SK-MEL-5 (cell line): ENCODE measurements at regions not wholly inside any gene's neighbourhood (a gene's known extent, or its start where the extent isn't known, plus 50 kb on each side); places are given as distances from the start of the nearest gene placed in this dataset.

Source experiments
- DNase-seq: peaks from one replicate; pipeline ENCODE4 v3.0.0-alpha.2; 2016; ENCODE audit warnings: low read depth, low spot score
- in situ Hi-C: cut with HindIII; loops from 2 replicates; pipeline ENCODE4 v1.10.0; 2016; ENCODE audit warnings: low sequenced_read_pairs, high pct_unique_total_duplicates, low pct_unique_long_range_greater_than_20kb

GRCh38 chr13:105153611-105154010, 1381.9 kb downstream of the EFNB2 start:
- in situ Hi-C loops: no loop called here

GRCh38 chr13:105151639-105152038, 1383.8 kb downstream of the EFNB2 start:
- in situ Hi-C loops: no loop called here
- DNase-seq: no peak

More at GRCh38 chr13:105153611-105154010, 1381.9 kb downstream of the EFNB2 start:
- DNase-seq: no peak

GRCh38 chr13:105147461-105147860, 1388.0 kb downstream of the EFNB2 start:
- in situ Hi-C loops: no loop called here
- no peak for DNase-seq

- in situ Hi-C loops: no loop called here
- no peak for DNase-seq
Observed at GRCh38 chr13:105144936-105145335, 1390.5 kb downstream of the EFNB2 start.

- DNase-seq: peak; percentile 39
- in situ Hi-C loops: no loop called here
Observed at GRCh38 chr13:105144020-105144419, 1391.4 kb downstream of the EFNB2 start.

GRCh38 chr13:105142556-105142955, 1392.9 kb downstream of the EFNB2 start:
- in situ Hi-C loops: no loop called here
- DNase-seq: no peak

- DNase-seq: peak; percentile 80
- in situ Hi-C loops: no loop called here
Observed at GRCh38 chr13:105139380-105140285, 1395.8 kb downstream of the EFNB2 start.

- no peak for DNase-seq
- in situ Hi-C loops: no loop called here
Observed at GRCh38 chr13:105139048-105139379, 1396.4 kb downstream of the EFNB2 start.

GRCh38 chr13:105135852-105136615, 1399.4 kb downstream of the EFNB2 start:
- no peak for DNase-seq
- in situ Hi-C loops: no loop called here

GRCh38 chr13:105127732-105128131, 1407.7 kb downstream of the EFNB2 start:
- DNase-seq: no peak
- in situ Hi-C loops: no loop called here

- in situ Hi-C loops: no loop called here
- no peak for DNase-seq
Observed at GRCh38 chr13:105121221-105121620, 1414.2 kb downstream of the EFNB2 start.

- in situ Hi-C loops: no loop called here
- DNase-seq: no peak
Observed at GRCh38 chr13:105118426-105118985, 1417.0 kb downstream of the EFNB2 start.

- DNase-seq: no peak
- in situ Hi-C loops: no loop called here
Observed at GRCh38 chr13:105116966-105117365, 1418.5 kb downstream of the EFNB2 start.

- in situ Hi-C loops: no loop called here
Observed at GRCh38 chr13:105112561-105112960, 1422.9 kb downstream of the EFNB2 start.

GRCh38 chr13:105107781-105108180, 1427.7 kb downstream of the EFNB2 start:
- in situ Hi-C loops: no loop called here
- no peak for DNase-seq

More at GRCh38 chr13:105112561-105112960, 1422.9 kb downstream of the EFNB2 start:
- DNase-seq: no peak

GRCh38 chr13:105105471-105105870, 1430.0 kb downstream of the EFNB2 start:
- in situ Hi-C loops: no loop called here
- no peak for DNase-seq

- DNase-seq: no peak
- in situ Hi-C loops: no loop called here
Observed at GRCh38 chr13:105097521-105097920, 1437.9 kb downstream of the EFNB2 start.

- no peak for DNase-seq
- in situ Hi-C loops: no loop called here
Observed at GRCh38 chr13:105089858-105090643, 1445.4 kb downstream of the EFNB2 start.
